ENCODE measurements at regions not wholly inside any gene's neighbourhood (a gene's known extent, or its start where the extent isn't known, plus 50 kb on each side); places are given as distances from the start of the nearest gene placed in this dataset.

DNA sequence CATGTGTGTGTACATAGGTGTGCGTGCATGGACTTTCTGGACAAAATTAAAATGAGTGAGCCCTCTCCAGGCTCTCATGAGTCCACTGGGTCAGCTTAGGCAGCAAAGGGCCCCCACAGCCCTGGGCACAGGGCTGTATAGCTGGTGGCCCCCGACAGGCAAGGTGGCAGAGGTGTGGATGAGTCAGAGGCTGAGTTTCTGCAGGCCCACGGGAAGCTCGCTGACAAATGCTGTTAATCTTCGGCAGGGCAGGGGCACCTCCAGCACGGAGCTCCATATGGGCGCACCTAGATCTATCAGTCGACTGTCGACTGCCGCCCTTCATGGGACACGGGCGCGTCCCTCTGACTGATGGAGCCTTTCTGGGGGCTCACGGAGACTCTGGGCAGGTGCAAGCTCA is 181.1 kb downstream of the URI1 start:
- TF ChIP-seq, protein P1, sequence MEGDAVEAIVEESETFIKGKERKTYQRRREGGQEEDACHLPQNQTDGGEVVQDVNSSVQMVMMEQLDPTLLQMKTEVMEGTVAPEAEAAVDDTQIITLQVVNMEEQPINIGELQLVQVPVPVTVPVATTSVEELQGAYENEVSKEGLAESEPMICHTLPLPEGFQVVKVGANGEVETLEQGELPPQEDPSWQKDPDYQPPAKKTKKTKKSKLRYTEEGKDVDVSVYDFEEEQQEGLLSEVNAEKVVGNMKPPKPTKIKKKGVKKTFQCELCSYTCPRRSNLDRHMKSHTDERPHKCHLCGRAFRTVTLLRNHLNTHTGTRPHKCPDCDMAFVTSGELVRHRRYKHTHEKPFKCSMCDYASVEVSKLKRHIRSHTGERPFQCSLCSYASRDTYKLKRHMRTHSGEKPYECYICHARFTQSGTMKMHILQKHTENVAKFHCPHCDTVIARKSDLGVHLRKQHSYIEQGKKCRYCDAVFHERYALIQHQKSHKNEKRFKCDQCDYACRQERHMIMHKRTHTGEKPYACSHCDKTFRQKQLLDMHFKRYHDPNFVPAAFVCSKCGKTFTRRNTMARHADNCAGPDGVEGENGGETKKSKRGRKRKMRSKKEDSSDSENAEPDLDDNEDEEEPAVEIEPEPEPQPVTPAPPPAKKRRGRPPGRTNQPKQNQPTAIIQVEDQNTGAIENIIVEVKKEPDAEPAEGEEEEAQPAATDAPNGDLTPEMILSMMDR (IDR thresholded peaks at IDR 0.05) = no peak
- H3K4me1 ChIP-seq = no peaks in the 10 kb centered on the region
- no peak overlapping the region for H3K4me3 ChIP-seq
- DNase-seq = no peak
- H3K27me3 ChIP-seq = peaks cover 0 to 24% of the 10 kb centered on the region in 2 donors
- H3K9me3 ChIP-seq = no peaks in the 10 kb centered on the region
- no peak for ATAC-seq
- H3K27ac ChIP-seq = no peak overlapping the region
- no peaks in the 10 kb centered on the region for H3K36me3 ChIP-seq
- intact Hi-C loops (cut with DNase I) = no loop called here

- no peak overlapping the region for H3K27ac ChIP-seq
- TF ChIP-seq, protein P1 (IDR thresholded peaks at IDR 0.05) = no peak
- ATAC-seq (no peak), DNase-seq (no peak)
- H3K36me3 ChIP-seq = no peaks in the 10 kb centered on the region
- no peak overlapping the region for H3K4me3 ChIP-seq
- intact Hi-C loops (cut with DNase I) = no loop called here
- H3K9me3 ChIP-seq = no peaks in the 10 kb centered on the region
- H3K27me3 ChIP-seq = peaks cover 0 to 24% of the 10 kb centered on the region in 2 donors
- no peaks in the 10 kb centered on the region for H3K4me1 ChIP-seq
These were observed 181.6 kb downstream of the URI1 start for GRCh38 chr19:30123611-30124010.

DNA sequence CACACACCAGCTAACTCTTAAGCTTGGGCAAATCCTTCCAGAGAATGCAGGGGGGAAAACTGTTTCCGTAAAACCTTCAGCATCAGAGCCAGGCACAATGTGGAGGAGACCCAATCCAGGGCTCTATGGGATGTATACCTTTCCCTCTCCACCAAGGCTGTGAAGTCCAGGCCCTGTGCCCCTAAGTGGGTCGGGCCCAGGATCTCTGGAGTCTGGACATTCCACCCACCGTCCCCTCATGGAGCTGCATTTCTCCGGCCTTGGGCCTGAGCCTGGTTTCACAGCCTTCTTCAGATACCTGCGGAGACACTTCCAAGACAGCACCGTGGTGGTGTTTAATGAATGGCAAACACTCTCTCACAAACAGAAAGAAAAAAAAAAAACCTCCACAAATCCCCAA is 186.2 kb downstream of the URI1 start:
- ATAC-seq = no peak
- TF ChIP-seq, protein P1 (IDR thresholded peaks at IDR 0.05) = no peak
- Histone ChIP-seq H3K36me3 (no peaks in the 10 kb centered on the region), H3K4me1 (no peaks in the 10 kb centered on the region), H3K27me3 (no peaks in the 10 kb centered on the region), H3K4me3 (no peak overlapping the region), H3K9me3 (no peaks in the 10 kb centered on the region), H3K27ac (no peak overlapping the region)
- intact Hi-C loops (cut with DNase I) = no loop called here
- DNase-seq = no peak

DNA sequence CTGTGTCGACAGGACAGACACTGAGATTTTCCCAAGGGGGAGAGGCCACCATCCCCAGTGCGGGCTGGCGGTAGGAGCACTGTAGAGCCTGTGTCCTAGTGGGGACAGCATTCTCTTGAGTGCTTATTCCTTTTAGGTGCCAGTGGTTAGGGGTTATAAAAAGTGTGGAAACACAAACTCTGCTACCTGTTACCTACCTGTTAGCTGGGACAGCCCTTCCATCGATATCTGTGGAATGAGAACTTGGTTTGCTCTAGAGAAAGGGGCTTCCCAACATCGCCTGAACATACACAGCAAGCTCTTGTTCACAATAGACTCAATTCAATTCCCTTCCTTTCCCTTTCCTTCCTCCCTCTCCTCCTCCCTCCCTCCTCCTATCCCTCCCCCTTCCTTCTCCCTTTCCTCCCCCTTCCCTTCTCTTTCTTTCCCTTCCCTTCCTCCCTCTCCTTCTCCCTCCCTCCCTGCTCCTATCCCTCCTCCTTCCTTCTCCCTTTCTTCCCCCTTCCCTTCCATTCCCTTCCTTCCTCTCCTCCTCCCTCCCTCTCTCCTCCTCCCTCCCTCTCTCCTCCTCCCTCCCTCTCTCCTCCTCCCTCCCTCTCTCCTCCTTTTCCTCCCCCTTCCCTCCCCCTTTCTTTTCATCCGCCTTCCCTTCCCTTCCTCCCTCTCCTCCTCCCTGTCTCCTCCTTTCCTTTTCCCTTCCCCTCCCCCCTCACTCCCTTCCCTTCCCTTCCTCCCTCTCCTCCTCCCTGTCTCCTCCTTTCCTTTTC is 188.5 kb downstream of the URI1 start:
- intact Hi-C loops (cut with DNase I) = no loop called here
- TF ChIP-seq, protein P1 (IDR thresholded peaks at IDR 0.05) = no peak

DNA sequence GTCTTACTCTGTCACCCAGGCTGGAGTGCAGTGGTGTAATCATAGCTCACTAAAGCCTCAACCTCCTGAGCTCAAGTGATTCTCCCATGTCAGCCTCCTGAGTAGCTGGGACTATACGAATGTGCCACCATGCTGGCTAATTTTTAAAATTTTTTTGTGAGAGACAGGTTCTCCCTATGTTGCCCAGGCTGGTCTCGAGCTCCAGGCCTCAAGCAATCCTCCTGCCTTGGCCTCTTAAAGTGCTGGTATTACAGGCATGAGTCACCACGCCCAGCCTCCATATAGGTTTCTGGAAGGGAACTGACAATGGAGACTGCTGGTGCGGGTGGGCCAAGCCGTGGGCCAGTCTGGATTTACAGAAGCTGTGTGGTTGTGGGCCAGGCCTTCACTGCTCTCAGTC is 189.2 kb downstream of the URI1 start:
- DNase-seq (peak in 1 of 4 donors; percentile 37), ATAC-seq (no peak)
- H3K9me3 ChIP-seq = no peaks in the 10 kb centered on the region
- H3K36me3 ChIP-seq = no peaks in the 10 kb centered on the region
- intact Hi-C loops (cut with DNase I) = no loop called here
- no peak overlapping the region for H3K4me3 ChIP-seq
- H3K4me1 ChIP-seq = no peaks in the 10 kb centered on the region
- H3K27me3 ChIP-seq = no peaks in the 10 kb centered on the region
- H3K27ac ChIP-seq = no peak overlapping the region
- TF ChIP-seq, protein P1 (IDR thresholded peaks at IDR 0.05) = no peak

More for the DNA sequence above, 188.5 kb downstream of the URI1 start:
- H3K27ac ChIP-seq = no peak overlapping the region
- no peaks in the 10 kb centered on the region for H3K36me3 ChIP-seq
- ATAC-seq (no peak), DNase-seq (no peak)
- no peaks in the 10 kb centered on the region for H3K4me1 ChIP-seq
- H3K9me3 ChIP-seq = no peaks in the 10 kb centered on the region
- no peaks in the 10 kb centered on the region for H3K27me3 ChIP-seq
- no peak overlapping the region for H3K4me3 ChIP-seq
